HCT116 (cell line): ENCODE measurements at regions not wholly inside any gene's neighbourhood (a gene's known extent, or its start where the extent isn't known, plus 50 kb on each side); places are given as distances from the start of the nearest gene placed in this dataset.

Source experiments
- ATAC-seq: fragments of 200-7000 bp; cut with Tn5 transposase; 2 replicates; pipeline ENCODE4 v1.9.1; 2020; ENCODE audit warnings: mild to moderate bottlenecking, moderate library complexity
- BruUV-seq: library from RNA; stranded (reverse); fragments of 400-500 nt; replicated peaks from 2 replicates; lab custom pipeline; 2021; lab: Mats Ljungman, UMichigan
- CTCF ChIA-PET: fragments of 300-600 bp; sonication (Branson Sonifier 250); formaldehyde crosslinking; loops from one replicate; lab custom pipeline; 2021; ENCODE audit warnings: antibody characterized with exemption; lab: Charles Lee
- POLR2A ChIA-PET: fragments of 300-600, 350-600 bp; sonication (Branson Sonifier 250); formaldehyde crosslinking; loops from one replicate; lab custom pipeline; 2021; ENCODE audit warnings: antibody characterized with exemption; lab: Charles Lee
- RAD21 ChIA-PET, 2 experiments: fragments of 300-600 bp; sonication (Branson Sonifier 250); formaldehyde crosslinking; loops; one replicate each; lab custom pipeline; 2023; ENCODE audit warnings: low total read pairs in 2 of 2; ENCODE audit not compliant: uncharacterized antibody in 2 of 2, unreplicated experiment in 2 of 2, low non-redundant PET in 1 of 2; lab: Charles Lee
- DNase-seq: peaks from one replicate; pipeline ENCODE4 v3.0.0-alpha.2; 2010; ENCODE audit warnings: low read depth, low spot score
- H2AFZ ChIP-seq: fragments of 200-600 bp; shearing (Covaris generic), sonication (generic); 2 replicates; pipeline ENCODE4 v1.6.1; 2017; ENCODE audit warnings: low read depth, mixed run types, mixed read lengths, antibody characterized with exemption, low read length; ENCODE audit not compliant: poor library complexity, severe bottlenecking
- H3K27ac ChIP-seq: 2 replicates; pipeline ENCODE4 v1.5.1; 2012; ENCODE audit warnings: low read depth, low read length
- H3K27me3 ChIP-seq: fragments of 200-600 bp; sonication (generic); 2 replicates; pipeline ENCODE4 v1.6.1; 2016; ENCODE audit warnings: mixed run types, low read length, mixed read lengths; ENCODE audit not compliant: insufficient read depth
- H3K36me3 ChIP-seq, 2 experiments: fragments of 200-500 bp in 1 of 2; fragments of 200-600 bp in 1 of 2; sonication (Bioruptor generic) in 1 of 2; sonication (generic) in 1 of 2; 2 replicates each; pipeline versions ENCODE4 v1.5.1 to v1.6.1; 2014 to 2016; ENCODE audit warnings: low read length in 2 of 2, inconsistent platforms in 1 of 2, mixed read lengths in 1 of 2, mixed run types in 1 of 2; ENCODE audit not compliant: insufficient read depth in 2 of 2, control insufficient read depth in 1 of 2
- H3K4me1 ChIP-seq, 2 experiments: fragments of 200-600 bp in 1 of 2; sonication (generic) in 1 of 2; 2 replicates each; pipeline versions ENCODE4 v1.5.1 to v1.6.1; 2012 to 2017; ENCODE audit warnings: low read length in 2 of 2, inconsistent platforms in 1 of 2, mild to moderate bottlenecking in 1 of 2, mixed read lengths in 1 of 2, mixed run types in 1 of 2, moderate library complexity in 1 of 2; ENCODE audit not compliant: insufficient read depth in 2 of 2, control insufficient read depth in 1 of 2
- H3K4me2 ChIP-seq: fragments of 200-600 bp; sonication (generic); 2 replicates; pipeline ENCODE4 v1.6.1; 2017; ENCODE audit warnings: mixed run types, low read length, mixed read lengths
- H3K4me3 ChIP-seq, 2 experiments: fragments of 200-600 bp in 1 of 2; sonication (generic) in 1 of 2; replicated peaks in 1 of 2; 2 replicates each; pipeline ENCODE4 v1.5.1; 2011 to 2016; ENCODE audit warnings: low read length in 2 of 2, control low read depth in 1 of 2, low read depth in 1 of 2, mild to moderate bottlenecking in 1 of 2, mixed read lengths in 1 of 2, mixed run types in 1 of 2
- H3K79me2 ChIP-seq: fragments of 200-600 bp; sonication (generic); 2 replicates; pipeline ENCODE4 v1.6.1; 2017; ENCODE audit warnings: mild to moderate bottlenecking, mixed run types, low read length, moderate library complexity, mixed read lengths; ENCODE audit not compliant: insufficient read depth
- H3K9ac ChIP-seq: fragments of 200-600 bp; sonication (generic); 2 replicates; pipeline ENCODE4 v1.6.1; 2016; ENCODE audit warnings: low read length, mixed read lengths
- H3K9me2 ChIP-seq: fragments of 200-600 bp; sonication (generic), shearing (Covaris generic); 2 replicates; pipeline ENCODE4 v1.6.1; 2017; ENCODE audit warnings: mixed run types, mild to moderate bottlenecking, moderate library complexity; ENCODE audit not compliant: insufficient read depth
- H3K9me3 ChIP-seq, 2 experiments: fragments of 200-500 bp in 1 of 2; fragments of 200-600 bp in 1 of 2; sonication (Bioruptor generic) in 1 of 2; sonication (generic) in 1 of 2; 2 replicates each; pipeline ENCODE4 v1.6.1; 2014 to 2017; ENCODE audit warnings: low read length in 2 of 2, mixed read lengths in 2 of 2, inconsistent platforms in 1 of 2, low read depth in 1 of 2, mild to moderate bottlenecking in 1 of 2, mixed run types in 1 of 2, moderate library complexity in 1 of 2; ENCODE audit not compliant: control insufficient read depth in 1 of 2, insufficient read depth in 1 of 2
- H4K20me1 ChIP-seq: fragments of 200-600 bp; sonication (generic), shearing (Covaris generic); 2 replicates; pipeline ENCODE4 v1.6.1; 2017; ENCODE audit warnings: mixed run types, mild to moderate bottlenecking, moderate library complexity; ENCODE audit not compliant: insufficient read depth
- ATF3 ChIP-seq: IDR thresholded peaks from 2 replicates; pipeline ENCODE4 v1.6.1; 2012
- EZH2 ChIP-seq: fragments of 200-600 bp; sonication (generic); IDR thresholded peaks from 2 replicates; pipeline ENCODE4 v1.6.1; 2017; ENCODE audit warnings: antibody characterized with exemption, mixed run types
- EZH2phosphoT487 ChIP-seq: fragments of 200-600 bp; IDR thresholded peaks from 2 replicates; pipeline ENCODE4 v1.6.1; 2018; ENCODE audit warnings: antibody characterized with exemption, borderline replicate concordance
- FOSL1 ChIP-seq: IDR thresholded peaks from 2 replicates; pipeline ENCODE4 v1.6.1; 2012; ENCODE audit warnings: low read depth
- JUND ChIP-seq: IDR thresholded peaks from 2 replicates; pipeline ENCODE4 v1.6.1; 2012
- MAX ChIP-seq: IDR thresholded peaks from 2 replicates; pipeline ENCODE4 v1.6.1; 2012
- POLR2A ChIP-seq: IDR thresholded peaks from 2 replicates; pipeline ENCODE4 v1.7.0; 2011; ENCODE audit warnings: borderline replicate concordance; ENCODE audit not compliant: insufficient read depth, insufficient read length; ENCODE audit errors: extremely low read depth
- RAD21 ChIP-seq: IDR thresholded peaks from 2 replicates; pipeline ENCODE4 v1.6.1; 2012; ENCODE audit warnings: low read depth, mild to moderate bottlenecking
- REST ChIP-seq: IDR thresholded peaks from 2 replicates; pipeline ENCODE4 v1.6.1; 2012; ENCODE audit warnings: low read depth
- SIN3A ChIP-seq: IDR thresholded peaks from 2 replicates; pipeline ENCODE4 v1.6.1; 2012; ENCODE audit warnings: low read depth
- SP1 ChIP-seq: IDR thresholded peaks from 2 replicates; pipeline ENCODE4 v1.6.1; 2012; ENCODE audit warnings: low read depth
- SRF ChIP-seq: IDR thresholded peaks from 2 replicates; pipeline ENCODE4 v1.6.1; 2012; ENCODE audit warnings: low read depth
- TCF7L2 ChIP-seq: IDR thresholded peaks from 2 replicates; pipeline ENCODE4 v1.7.0; 2011; ENCODE audit warnings: borderline replicate concordance, inconsistent platforms; ENCODE audit not compliant: insufficient read depth, insufficient read length; ENCODE audit errors: extremely low read depth
- YY1 ChIP-seq: IDR thresholded peaks from 2 replicates; pipeline ENCODE4 v1.6.1; 2011; ENCODE audit warnings: low read length, low read depth, moderate library complexity, mild to moderate bottlenecking; ENCODE audit not compliant: insufficient replicate concordance; ENCODE audit errors: extremely low read depth
- ZFX ChIP-seq: fragments of 450-650 bp; IDR thresholded peaks from 2 replicates; pipeline ENCODE4 v1.6.1; 2017
- ZNF274 ChIP-seq: fragments of 200-500 bp; sonication (Bioruptor generic); IDR thresholded peaks from 2 replicates; pipeline ENCODE4 v1.6.1; 2014; ENCODE audit warnings: mild to moderate bottlenecking, low read depth, low read length, inconsistent platforms
- intact Hi-C: fragments of 100-400 bp; cut with micrococcal nuclease; formaldehyde crosslinking; loops from 2 replicates; pipeline ENCODE4 v1.10.0; 2022

GRCh38 chr5:86689103-86689729 lies 71.5 kb downstream of the COX7C start:
- intact Hi-C loops, result no loop called here
- Histone ChIP-seq H3K36me3 (no peaks in the 10 kb centered on the region), H3K9ac (no peak overlapping the region), H3K27ac (no peak overlapping the region), H3K27me3 (no peaks in the 10 kb centered on the region), H3K79me2 (no peaks in the 10 kb centered on the region), H3K9me2 (no peaks in the 10 kb centered on the region), H3K9me3 (no peaks in the 10 kb centered on the region), H2AFZ (no peak overlapping the region), H4K20me1 (no peaks in the 10 kb centered on the region), H3K4me2 (no peak overlapping the region), H3K4me3 (no peak overlapping the region)
- POLR2A ChIA-PET, result no interaction called here
- ATAC-seq, result no peak
- RAD21 ChIA-PET, result no interaction called here
- no TSS peak for BruUV-seq
- CTCF ChIA-PET, result no interaction called here
- TF ChIP-seq ZFX, result no peak
- TF ChIP-seq, all 23 proteins: peak for 0
- no peak for DNase-seq
- no peaks in the 10 kb centered on the region for H3K4me1 ChIP-seq

- ATAC-seq, result no peak
- Histone ChIP-seq H3K9me2 (no peaks in the 10 kb centered on the region), H3K4me2 (no peak overlapping the region), H2AFZ (no peak overlapping the region), H4K20me1 (no peaks in the 10 kb centered on the region), H3K9ac (no peak overlapping the region), H3K27me3 (no peaks in the 10 kb centered on the region), H3K36me3 (no peaks in the 10 kb centered on the region)
- no TSS peak for BruUV-seq
- intact Hi-C loops, result loop anchor here (10.0 kb wide), 1 partner anchor 255 kb away; no protein-coding TSS in a partner anchor
- POLR2A ChIA-PET, result no interaction called here
- TF ChIP-seq TCF7L2, result no peak
- TF ChIP-seq YY1, result no peak
- no peak for TF ChIP-seq EZH2phosphoT487
- TF ChIP-seq ZFX, result no peak
- no peak for TF ChIP-seq REST
- TF ChIP-seq SP1, result no peak
- TF ChIP-seq MAX, result no peak
- no peak for TF ChIP-seq RAD21
- TF ChIP-seq ATF3, result no peak
- TF ChIP-seq SIN3A, result no peak
- TF ChIP-seq POLR2A, result no peak
- no peak for TF ChIP-seq SRF
- no peak for TF ChIP-seq EZH2
- no peak for TF ChIP-seq ZNF274
- TF ChIP-seq FOSL1, result no peak
- TF ChIP-seq JUND, result no peak
- TF ChIP-seq, all 23 proteins: peak for 0
- Histone ChIP-seq H3K9me3 (no peaks in the 10 kb centered on the region), H3K4me1 (no peaks in the 10 kb centered on the region), H3K79me2 (no peaks in the 10 kb centered on the region), H3K27ac (no peak overlapping the region), H3K4me3 (no peak overlapping the region)
- CTCF ChIA-PET, result no interaction called here
- RAD21 ChIA-PET, result no interaction called here
- no peak for DNase-seq
Observed at GRCh38 chr5:86709157-86709881, 91.6 kb downstream of the COX7C start.
